GM18867 (cell line): ENCODE measurements at regions not wholly inside any gene's neighbourhood (a gene's known extent, or its start where the extent isn't known, plus 50 kb on each side); places are given as distances from the start of the nearest gene placed in this dataset.

Source experiments
- ATAC-seq: cut with Tn5 transposase; IDR thresholded peaks from one replicate; pipeline ENCODE4 v1.9.1; 2021; ENCODE audit warnings: mild to moderate bottlenecking, moderate library complexity; ENCODE audit not compliant: unreplicated experiment

DNA sequence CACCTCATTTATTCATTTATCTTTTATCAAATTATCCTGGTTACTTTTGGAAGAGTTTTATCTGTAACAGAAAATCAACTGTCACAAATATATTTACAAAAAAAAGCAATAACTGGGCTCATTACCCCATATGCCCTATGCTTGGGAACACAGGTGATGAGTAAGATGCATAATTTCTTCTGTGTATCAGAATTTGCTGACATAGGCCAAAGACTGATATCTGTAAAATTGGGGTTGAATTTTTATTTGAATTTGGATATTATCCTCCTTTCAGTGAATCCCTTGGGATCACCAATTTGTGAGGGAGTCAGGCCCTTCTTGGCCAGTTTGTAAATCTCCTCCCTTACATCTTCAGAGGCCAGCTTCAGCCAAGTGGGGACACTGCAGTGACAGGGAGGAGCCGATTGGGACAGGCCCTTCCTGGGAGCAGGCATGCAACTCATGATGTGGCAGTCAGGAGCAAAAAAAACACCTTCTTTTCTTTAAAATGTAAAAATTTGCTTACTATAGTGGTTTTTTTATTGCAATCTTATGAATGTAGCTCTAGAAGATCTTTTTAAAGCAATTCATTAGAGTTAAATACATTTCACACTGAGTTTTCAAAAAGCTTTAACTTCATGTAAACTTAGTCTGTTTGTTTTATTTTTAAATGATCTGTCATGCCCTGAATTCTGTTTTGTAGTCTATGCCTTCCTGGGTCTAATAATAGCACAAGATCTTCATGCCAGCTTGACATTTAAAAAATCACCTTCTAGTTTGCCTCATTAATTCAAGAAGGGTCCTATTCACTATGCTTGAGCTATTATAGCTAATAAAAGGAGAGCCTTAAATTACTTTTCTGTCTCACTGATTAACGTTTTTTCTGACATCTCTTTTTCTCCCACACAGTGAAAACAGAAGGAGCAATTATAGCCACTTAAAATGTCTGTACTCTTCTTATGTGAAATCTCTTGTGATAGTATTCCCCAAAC lies 136.6 kb upstream of the SPRY1 start:
- no peak for ATAC-seq

DNA sequence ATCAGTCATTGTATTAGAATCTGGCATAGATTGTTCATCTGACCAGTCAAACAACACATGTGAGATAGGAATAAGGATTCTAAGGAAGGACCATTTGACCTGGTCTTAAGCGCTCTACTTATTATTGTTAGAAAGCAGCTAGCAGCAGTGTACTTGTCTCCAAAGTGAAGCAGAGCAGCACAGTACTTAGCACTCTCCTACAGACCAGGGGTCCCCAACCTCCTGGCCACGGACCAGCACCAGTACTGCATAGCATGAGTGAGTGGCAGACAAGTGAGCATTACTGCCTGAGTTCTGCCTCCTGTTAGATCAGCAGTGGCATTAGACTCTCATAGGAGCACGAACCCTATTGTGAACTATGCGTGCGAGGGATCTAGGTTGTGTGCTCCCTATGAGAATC lies 135.9 kb upstream of the SPRY1 start:
- no peak for ATAC-seq

DNA sequence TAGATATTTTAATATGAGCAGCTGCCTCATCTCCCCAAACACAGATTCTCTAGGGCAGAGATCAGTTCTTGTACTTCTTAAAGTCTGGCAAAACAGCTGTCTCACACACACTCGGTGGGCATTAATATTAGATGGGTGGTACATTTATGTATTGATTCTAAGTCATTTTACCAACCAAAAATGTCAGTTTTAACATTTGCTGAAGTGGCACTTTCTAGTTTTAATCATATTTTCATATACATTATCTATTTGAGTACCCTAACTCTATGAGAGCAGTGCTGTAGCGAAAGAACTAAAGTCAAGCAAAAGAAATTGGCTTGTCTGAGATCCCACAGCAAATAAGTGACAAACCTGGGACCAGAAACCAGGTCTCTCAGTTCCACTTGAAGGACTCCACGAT lies 134.5 kb upstream of the SPRY1 start:
- ATAC-seq = no peak

GRCh38 chr4:123265443-123265842 lies 131.2 kb upstream of the SPRY1 start:
- ATAC-seq = no peak

GRCh38 chr4:123266221-123266620 lies 130.4 kb upstream of the SPRY1 start:
- no peak for ATAC-seq

DNA sequence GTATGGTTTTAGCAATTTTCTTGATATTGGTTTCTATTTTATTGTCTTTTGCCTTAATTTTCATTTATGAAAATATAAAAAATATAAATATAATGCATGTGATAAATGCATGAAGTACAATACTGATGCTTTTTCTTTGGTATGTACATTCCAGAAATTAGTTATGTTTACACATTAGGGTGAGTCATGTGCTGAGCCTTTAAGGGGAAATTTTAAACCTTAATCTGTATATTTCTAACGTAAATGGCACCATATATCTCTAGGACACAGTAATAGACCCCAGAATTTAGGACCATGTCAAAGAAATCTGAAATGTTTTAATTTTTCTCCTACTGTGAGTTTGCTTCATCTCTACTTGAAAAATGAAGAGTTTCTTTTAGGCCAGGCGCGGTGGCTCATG lies 117.8 kb upstream of the SPRY1 start:
- ATAC-seq = no peak

DNA sequence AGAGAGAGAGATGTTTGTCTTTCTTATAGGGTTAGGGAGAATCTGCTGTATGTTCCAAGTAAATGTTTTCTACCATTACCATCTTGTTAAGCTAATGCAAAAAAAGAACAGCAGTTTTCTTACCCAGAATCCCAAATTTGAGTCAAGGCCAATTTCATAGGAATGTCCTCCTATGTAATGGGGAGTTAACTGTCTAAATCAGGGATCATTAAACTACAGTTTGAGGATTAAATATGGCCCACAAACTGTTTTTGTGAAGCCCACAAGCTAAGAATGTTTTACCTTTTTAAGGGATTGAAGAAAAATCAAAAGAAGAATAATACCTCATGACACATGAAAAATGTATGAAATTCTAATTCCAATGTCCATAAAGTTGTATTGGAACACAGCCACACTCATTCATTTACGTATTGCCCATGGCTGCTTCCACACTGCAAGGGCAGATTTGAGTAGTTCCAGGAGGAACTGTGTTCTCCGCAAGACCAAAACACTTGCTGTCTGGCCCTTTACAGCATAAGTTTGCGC lies 113.2 kb upstream of the SPRY1 start:
- no peak for ATAC-seq

- no peak for ATAC-seq
Observed at GRCh38 chr4:123284168-123284567, 112.4 kb upstream of the SPRY1 start.

- ATAC-seq = no peak
Observed at GRCh38 chr4:123286903-123287466, 109.6 kb upstream of the SPRY1 start.

DNA sequence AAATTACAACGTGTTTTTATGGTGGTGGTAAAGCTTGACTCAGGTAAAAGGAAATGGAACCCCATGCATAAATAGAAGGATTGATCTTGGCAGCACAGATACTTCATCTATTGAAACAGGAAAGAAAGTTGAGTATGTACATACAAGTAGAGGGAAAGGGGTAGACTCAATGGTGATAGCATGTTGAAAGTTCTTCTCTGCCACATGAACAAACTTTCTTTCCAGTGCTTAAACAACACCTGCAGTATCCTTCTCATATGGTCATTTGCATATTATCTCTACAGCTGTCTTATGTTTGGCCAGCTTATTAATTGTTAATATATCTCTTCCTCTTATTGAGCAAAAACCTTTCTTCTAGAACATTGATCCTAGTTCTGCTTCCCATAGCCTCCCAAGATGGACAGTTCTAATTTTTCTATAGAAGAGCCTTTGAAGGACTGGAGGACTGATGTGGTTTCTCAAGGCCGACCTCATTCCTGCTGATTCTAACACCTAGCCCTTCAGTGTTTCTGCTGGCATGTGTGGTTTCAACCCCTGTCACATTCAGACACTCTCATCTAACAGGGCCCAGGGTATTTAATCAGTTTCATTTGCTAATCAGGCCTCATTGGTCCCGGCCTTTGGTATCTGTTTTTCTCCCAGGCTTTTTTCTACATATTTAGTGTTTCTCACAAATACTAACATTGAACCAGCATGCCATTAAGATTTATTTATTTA lies 108.1 kb upstream of the SPRY1 start:
- ATAC-seq = peak; percentile 92

DNA sequence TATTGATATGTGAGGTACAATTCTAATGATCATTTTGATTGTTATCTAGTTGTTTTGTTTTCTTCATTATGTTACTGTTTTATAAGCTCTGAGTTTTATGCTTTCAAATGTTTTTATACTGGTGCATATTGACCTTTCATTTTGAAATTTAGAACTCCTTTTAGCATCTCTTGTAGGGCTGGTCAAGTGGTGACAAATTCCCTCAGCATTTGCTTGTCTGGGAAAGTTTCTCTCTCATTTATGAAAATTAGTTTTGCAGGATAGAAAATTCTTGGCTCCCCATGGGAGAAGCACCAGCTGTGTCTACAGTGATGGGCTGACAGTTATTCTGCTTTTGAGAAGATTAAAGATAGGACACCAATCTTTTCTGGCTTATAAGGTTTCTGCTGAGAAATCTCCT lies 105.3 kb upstream of the SPRY1 start:
- ATAC-seq = no peak

GRCh38 chr4:123297836-123298235 lies 98.8 kb upstream of the SPRY1 start:
- no peak for ATAC-seq

GRCh38 chr4:123298261-123298660 lies 98.3 kb upstream of the SPRY1 start:
- ATAC-seq = no peak

DNA sequence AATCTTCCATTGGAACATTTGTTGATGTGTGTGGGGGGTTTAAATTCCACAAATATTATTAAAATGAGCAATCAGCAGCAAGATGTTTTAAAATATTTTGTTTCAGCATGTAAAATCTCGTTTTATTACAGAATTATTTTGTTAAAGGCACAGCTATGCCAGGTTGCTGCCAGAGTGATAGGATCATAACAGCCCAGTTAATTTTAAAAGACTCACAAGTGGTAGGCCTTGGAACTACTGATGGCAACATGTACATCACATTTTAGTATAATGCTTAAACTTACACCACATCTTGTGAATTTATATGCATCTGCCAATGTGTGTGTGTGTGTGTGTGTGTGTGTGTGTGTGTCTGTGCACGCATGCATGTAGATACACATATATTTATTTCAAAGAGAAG lies 97.8 kb upstream of the SPRY1 start:
- ATAC-seq = no peak

DNA sequence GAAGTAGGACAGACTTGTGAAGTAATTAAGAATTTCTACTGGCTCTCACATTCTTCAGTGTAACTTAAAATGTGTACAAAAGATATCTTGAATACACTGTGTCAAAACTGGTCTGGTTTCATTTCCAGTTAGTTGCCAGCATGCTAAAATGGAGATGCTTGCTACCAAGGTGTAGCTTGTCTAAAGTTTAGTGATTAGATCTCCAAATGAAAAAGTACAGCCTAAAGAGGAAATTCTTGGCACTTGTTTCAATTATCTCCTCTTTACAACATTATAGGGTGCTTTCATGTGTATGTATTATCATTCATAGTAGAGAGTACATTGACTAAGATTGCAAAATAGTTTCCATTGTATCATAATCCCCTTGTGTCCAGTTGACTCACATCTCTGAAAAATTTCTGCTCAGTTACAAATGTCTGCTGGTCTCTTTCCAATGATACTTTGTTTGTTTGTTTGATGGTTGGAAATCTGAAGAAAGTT lies 97.3 kb upstream of the SPRY1 start:
- no peak for ATAC-seq

- no peak for ATAC-seq
Observed at GRCh38 chr4:123300222-123301039, 96.2 kb upstream of the SPRY1 start.

DNA sequence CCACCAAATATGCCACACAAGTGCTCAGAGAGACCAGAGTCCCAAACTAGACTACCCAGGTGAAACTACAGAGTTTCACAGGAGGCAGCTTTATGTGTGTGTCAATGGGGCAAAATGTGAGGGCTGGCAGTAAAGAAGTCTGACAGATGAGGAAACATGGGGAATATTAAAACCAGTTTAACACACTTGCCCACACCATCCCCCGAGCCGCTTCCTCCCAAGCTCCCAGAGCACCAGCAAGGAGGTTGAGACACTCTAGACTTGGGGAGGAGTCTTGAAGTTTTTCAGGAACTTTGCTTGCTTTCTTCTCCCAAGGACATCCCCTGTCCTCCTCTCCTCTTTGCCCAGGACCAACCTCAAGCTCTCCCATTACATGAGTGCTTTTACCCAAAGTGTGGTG lies 94.7 kb upstream of the SPRY1 start:
- no peak for ATAC-seq

DNA sequence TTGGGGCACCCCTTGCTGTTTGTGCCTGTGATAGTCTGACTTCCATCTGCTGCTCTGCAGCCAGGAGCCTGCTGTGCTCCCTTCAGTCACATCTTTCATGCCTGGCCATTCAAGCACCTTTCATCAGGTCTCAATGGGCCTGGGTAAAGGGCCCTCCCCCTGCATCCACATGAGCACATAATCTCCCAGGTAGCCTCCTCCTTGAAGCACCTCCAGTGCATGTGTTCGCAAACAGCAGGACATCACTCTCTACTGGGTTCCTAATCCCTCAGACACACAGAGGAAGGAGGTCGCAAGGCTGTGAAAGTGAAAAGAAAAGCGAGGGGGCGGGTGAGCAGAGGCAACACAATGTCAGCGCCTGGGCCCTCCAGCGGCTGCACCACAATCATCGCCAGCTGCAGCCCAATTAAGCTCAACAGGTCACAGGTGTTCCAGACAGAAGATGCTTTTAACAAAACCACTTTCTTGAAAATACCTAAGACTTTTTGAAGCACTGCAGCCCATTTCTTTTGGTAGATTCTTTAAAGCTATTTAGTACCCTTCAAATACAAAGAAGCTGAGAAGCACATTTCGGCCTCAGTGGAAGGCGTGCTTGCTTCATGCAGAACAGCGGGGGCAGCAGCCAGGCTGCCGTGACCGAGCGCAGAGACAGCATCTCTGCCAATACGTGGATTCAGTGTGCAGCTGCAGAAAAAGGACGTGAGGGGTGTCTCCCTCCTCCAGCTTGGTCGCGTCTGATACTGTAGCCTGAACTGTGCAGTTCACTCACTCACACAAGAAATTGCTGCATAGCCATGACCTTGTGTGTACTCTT lies 92.2 kb upstream of the SPRY1 start:
- peak; percentile 59 for ATAC-seq

GRCh38 chr4:123305736-123306135 lies 90.9 kb upstream of the SPRY1 start:
- no peak for ATAC-seq

- no peak for ATAC-seq
Observed at GRCh38 chr4:123306769-123307168, 89.8 kb upstream of the SPRY1 start.
